Fibroblast of skin of right biceps (primary cell): ENCODE measurements at regions not wholly inside any gene's neighbourhood (a gene's known extent, or its start where the extent isn't known, plus 50 kb on each side); places are given as distances from the start of the nearest gene placed in this dataset.
A peak's percentile ranks its signal among the peaks of the same experiment; 100 is the strongest.

ENCODE experiments used
- DNase-seq: peaks from one replicate; pipeline ENCODE4 v3.0.0-alpha.2; 2013

DNA sequence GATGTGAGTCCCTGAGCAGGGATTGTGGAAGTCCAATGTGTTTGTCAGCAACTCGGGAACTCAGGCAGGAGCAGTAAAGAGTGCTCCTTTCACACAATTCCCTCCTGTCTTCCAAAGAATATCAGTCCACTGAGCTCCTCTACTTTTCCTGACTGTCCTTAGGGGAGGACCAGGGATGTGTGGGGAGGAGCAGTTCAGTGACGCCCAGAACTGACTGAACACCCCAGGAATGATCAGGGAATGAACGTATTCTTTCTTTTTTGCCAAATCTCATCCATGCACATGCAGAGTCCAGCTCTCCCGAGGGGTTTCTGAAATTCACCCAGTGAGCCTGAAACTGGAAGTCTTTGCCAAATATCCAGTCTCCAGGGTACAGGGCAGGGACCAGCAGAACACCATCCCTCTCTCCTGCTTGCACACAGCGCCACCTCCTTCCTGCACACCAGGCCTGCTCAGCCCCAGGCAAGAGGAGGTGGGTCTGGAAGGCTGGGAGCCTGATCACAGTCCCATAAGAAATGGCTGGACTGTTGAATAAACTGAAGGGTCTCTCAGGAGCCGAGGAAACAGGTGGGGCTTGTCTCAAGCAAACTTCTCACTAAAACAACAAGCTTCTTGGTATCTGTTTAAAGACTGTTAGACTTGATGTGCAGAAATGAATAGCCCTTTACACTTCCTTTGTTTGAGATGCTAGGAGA is 294.7 kb downstream of the C7orf25 start:
- DNase-seq, result no peak

- no peak for DNase-seq
These were observed 297.2 kb downstream of the C7orf25 start for GRCh38 chr7:42614636-42615035.

GRCh38 chr7:42611961-42612360 is 299.9 kb downstream of the C7orf25 start:
- DNase-seq, result no peak

- DNase-seq, result no peak
These were observed 300.5 kb downstream of the C7orf25 start for GRCh38 chr7:42611289-42611928.

DNA sequence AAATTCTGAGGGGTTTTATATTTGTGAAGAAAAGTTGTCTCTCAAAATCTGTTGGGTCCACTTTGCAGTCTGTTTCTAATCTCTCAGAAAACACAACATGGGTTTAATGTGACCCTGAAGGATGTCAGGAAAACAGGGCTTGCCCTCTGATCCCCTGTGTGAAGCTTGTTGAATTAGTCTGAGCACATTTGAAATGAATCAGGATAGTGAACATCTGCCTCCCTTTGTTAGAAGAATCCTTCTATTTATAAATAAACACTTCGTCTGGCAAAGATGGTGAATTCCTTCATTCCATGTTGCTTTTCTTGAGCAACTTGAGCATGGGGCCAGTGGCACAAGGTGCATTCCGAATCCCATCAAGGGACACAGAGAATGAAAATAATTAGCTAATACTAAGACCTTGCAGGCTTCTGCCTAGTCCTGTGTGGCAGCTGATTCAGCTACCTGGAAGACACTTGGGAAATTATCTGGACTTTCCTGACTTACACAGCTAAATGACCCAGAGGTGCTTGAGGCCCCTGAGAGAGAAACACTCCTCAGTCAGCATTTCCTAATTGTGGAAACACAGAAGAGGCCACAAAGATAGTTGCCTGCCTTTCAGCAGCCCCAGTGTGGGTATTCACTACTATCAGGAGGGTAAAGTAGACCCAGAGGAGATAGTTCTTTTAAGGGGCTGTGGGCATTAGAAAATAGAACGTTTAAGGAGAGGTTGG is 305.5 kb downstream of the C7orf25 start:
- no peak for DNase-seq

GRCh38 chr7:42605406-42606192 is 306.3 kb downstream of the C7orf25 start:
- peak; percentile 56 for DNase-seq

DNA sequence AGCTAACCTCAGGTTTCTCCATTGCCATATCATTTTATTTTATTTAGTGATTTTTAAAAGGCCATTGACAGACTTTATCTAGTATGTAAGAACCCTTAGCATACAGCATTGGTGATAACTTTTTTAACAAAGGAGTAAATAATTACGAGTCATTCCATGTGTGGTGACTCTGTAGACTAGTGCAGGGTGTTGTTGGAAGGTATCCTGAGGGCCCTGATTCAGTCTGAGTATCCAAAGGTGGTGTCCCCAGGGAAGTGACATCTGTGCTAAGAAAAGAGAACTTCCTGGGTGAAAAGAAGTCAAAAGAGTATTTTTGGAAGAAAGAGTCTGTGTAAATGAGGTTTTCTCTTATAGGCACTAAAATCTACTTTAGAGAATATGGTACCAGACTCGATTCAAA is 308.4 kb downstream of the C7orf25 start:
- no peak for DNase-seq

DNA sequence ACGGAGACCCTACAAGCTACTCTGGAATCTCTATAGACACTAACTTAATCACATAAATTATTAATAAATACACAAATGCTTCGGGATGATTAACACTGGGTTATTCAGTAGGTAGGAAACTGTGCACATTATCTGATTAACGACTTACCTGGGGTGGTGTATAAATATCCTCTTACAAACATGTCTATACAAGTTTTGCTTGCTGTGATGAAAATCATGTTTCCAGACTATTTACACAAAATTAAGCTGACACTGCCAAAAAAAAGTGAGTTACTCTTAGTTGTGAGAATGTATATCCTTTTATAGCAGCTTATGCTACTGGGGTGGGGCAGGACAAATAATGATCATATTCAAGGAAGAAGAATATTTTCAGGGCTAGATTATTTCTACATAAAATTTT is 314.6 kb downstream of the C7orf25 start:
- DNase-seq, result no peak

- no peak for DNase-seq
These were observed 315.1 kb downstream of the C7orf25 start for GRCh38 chr7:42596737-42597136.

DNA sequence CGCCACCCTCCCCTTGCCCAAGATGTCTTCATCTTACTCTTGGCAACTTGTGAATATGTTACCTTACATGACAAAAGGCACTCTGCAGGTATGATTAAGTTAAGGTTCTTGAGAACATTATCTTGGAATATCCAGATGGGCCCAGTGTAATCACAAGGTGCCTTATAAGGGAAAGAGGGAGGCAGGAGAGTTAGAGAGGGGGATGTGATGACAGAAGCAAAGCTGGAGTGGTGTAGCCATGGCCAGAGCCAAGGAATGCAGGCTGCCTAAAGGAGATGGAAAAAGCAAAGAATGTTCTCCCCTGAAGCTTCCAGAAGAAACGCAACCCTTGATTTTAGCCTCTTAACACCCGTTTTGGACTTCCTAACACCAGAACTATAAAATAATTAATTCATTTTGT is 318.0 kb downstream of the C7orf25 start:
- no peak for DNase-seq

DNA sequence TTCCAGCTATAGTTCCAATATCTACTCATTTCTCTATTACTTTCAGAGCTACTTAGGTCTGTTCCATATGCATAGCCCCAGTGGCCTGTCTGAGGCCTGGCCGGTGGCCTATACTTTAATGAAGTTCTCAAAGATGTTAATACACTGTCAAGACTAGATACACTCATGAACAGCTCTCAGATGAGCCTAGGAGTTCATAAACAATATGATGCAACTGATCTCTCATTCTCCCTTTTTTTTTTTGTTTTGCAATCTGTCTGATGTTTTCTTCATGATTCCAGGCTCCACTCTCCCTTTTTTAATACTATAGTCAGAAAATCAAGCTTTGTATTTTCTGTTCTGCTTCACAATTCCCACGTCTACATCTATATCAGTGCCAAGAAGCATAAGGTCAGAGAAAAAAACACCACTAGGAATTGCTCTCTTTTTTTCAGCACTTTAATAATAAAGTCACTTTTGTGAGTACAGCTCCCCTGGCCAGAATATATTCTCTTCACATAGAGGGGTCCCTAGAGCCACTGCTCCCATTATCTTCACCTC is 321.0 kb downstream of the C7orf25 start:
- no peak for DNase-seq

DNA sequence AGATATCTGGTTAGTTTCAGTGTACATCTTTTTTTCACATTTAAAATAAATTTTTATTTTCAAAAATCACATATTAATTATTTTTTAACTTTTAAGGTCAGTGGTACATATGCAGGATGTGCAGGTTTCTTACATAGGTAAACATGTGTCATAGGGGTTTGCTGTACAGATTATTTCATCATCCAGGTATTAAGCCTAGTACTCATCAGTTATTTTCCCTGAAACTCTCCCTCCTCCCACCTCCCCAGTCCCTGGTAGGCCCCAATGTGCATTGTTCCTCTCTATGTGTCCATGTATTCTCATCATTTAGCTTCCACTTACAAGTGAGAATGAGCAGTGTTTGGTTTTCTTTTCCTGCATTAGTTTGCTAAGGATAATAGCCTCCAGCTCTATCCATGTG is 323.0 kb downstream of the C7orf25 start:
- DNase-seq, result no peak

DNA sequence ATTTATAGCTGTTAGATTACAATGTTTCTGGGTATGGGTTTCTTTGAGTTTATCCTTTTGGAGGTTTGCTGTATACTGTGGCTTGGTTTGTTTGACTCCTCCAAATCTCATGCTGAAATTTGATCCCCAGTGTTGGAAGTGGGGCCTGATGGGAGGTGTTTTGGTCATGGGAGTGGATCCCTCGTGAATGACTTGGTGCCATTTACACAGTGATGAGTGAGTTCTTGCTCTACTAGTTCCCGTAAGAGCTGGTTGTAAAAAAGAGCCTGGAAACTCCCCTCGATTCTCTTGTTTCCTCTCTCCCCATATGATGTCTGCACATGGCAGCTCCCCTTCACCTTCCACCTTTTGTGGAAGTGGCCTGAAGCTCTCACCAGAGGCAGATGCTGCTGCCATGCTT is 324.1 kb downstream of the C7orf25 start:
- no peak for DNase-seq

DNA sequence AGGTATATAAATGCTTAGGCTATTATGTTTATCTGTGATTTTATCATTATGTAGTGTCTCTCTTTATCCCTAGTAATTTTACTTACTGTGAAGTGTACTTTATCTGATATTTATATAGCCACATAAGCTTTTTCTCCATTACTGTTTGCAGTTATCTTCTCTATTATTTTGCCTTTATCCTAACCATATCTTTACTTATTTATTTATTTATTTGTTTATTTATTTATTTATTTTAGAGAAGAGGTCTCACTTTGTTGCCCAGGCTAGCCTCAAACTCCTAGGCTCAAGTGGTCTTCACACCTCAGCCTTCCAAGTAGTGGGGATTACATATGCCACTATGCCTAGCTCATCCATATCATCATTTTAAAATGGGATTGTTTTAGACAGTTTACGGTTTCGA is 331.8 kb downstream of the C7orf25 start:
- no peak for DNase-seq

DNA sequence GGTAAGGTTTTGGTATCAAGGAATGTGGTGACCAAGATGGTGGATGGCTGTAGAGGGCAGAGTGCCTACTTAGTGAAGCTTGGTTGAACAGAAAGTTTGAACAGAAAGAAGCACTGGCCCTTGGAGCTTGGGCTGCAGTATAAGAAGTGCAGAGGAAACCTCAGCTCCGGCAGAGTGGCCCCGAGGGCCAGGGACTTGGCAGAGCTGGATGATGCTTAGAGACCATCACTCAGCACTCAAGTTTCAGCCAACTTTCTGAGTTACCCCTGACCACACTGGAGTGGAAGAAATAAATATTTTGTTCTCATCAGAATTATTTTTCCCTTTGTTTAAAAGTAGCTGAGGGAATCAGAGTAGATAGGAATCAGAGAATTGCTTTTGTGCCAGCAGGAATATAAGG is 336.7 kb downstream of the C7orf25 start:
- no peak for DNase-seq

DNA sequence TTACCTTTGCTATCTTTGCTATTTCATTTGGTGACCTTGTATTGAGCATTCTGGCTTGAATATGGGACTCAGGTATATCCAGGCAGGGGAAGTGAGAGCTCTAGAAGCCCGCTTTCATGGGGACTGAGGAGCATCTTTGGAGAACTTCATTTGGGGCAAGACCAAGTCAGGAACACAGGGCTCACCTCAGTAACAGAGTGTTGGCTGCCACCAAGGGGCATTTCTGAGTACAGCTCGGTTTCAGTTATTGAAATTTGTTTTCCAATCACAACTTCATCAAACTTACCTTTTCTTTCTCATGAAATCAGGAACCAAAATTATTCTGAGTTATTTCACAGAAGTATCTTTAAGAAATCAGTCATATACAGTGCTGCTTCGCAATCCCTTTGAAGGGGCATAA is 337.2 kb downstream of the C7orf25 start:
- peak; percentile 17 for DNase-seq

GRCh38 chr7:42573881-42574672 is 337.1 kb upstream of the GLI3 start:
- DNase-seq, result no peak

DNA sequence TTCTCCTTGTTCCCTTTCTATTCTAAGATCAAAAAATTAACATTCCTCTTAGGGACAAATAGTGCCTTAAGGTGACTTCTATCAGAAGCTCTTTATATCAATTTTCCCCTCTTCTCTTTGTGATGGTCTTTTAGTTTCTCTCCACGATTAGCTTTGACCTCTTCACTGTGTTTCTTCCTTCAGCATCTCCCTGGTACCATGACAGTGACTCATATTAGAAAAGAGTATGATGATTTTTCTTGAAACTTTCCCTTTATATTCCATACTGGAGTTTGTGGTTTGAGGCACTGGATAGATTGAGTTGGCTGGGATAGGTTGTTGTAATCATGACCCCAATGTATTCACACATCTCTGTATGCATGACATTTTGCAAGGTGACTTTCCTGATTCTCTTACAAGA is 335.6 kb upstream of the GLI3 start:
- no peak for DNase-seq

DNA sequence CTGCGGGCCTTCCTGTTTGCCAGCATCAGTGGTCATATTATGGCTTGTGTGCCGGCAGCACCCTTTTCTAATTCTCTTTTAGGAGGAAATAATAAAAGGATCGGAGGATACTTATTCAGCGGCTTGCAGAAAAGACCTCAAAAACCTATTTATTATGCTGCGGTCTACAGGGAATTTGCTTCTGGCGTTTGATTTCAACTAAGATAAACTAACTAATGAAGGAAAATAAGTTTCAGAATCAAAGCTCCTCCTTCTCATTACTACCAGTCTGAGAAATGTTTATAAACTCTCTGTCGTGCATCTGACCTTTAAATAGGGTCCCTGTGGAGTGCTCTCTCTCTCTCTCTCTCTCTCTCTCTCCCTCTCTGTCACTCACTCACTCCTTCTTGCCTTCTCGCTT is 335.0 kb upstream of the GLI3 start:
- DNase-seq, result no peak

- DNase-seq, result no peak
These were observed 333.9 kb upstream of the GLI3 start for GRCh38 chr7:42570944-42571343.

- DNase-seq, result peak; percentile 10
These were observed 330.0 kb upstream of the GLI3 start for GRCh38 chr7:42567051-42567450.

GRCh38 chr7:42561797-42562196 is 324.8 kb upstream of the GLI3 start:
- no peak for DNase-seq
